ENCODE measurements at regions not wholly inside any gene's neighbourhood (a gene's known extent, or its start where the extent isn't known, plus 50 kb on each side); places are given as distances from the start of the nearest gene placed in this dataset.
A peak's percentile ranks its signal among the peaks of the same experiment; 100 is the strongest.

- DNase-seq = no peak
Observed at GRCh38 chr18:37702841-37703240, 137.2 kb upstream of the CELF4 start.

GRCh38 chr18:37701967-37702366 lies 136.4 kb upstream of the CELF4 start:
- no peak for DNase-seq

DNA sequence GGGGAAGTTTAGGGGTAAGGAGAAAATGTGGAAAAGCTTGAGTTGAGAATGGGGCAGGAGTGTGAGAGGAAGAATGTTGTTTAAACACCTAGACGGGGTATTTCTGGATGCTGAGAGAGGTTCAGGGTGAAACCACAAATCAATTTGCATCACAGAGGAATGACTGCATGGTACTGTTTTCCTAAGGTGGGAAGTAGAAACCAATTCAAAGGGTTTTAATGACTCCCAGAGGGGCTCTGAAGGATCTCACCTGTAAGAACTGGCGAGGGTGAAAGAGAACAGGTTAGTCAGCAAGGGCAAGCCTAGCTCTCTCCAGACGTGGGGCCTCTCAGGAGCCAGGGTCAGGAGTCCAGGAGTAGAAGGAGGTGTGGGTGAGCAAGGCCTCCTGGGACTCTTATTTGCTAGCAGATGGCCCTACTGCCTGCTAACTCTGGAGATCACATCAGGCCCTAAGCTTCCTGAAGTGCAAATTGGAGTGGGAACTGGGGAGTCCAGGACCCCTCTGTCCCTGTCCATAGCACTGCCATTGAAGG lies 133.0 kb upstream of the CELF4 start:
- DNase-seq = no peak

DNA sequence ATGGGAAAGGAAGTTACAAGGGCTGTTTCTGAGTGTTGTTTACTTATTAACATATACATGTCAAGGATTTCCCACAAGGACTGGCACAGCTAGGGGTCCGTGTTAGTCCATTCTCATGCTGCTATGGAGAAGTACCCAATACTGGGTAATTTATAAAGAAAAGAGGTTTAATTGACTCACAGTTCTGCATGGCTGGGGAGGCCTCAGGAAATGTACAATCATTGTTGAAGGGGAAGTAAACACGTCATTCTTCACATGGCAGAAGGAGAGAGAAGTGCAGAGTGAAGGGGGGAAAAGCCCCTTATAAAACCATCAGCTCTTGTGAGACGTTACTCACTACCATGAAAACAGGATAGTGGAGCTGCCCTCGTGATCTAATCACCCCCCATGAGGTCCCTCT lies 128.9 kb upstream of the CELF4 start:
- no peak for DNase-seq

- no peak for DNase-seq
Observed at GRCh38 chr18:37691162-37691561, 125.6 kb upstream of the CELF4 start.

- DNase-seq = no peak
Observed at GRCh38 chr18:37689841-37690240, 124.2 kb upstream of the CELF4 start.

GRCh38 chr18:37684590-37684989 lies 119.0 kb upstream of the CELF4 start:
- DNase-seq = no peak

DNA sequence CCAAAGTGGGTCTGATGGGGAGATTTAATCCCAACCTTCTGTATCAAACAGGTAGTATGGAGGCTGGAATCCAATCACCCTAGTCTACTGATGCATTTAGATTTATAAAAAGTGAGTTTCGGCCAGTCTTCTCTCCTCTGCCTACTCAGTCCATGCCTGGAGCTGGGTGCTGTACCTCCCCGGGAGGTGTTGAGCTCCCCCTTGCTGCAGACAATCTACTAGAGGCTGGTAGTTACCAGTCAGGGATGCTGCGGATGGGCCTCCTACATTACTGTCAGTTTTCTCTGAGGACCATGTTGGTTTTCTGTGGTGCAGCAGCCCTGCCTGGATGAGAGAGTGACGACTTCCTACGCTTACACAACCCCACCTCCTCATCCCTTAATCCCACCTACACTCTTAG lies 118.6 kb upstream of the CELF4 start:
- DNase-seq = no peak

GRCh38 chr18:37680911-37681310 lies 115.3 kb upstream of the CELF4 start:
- no peak for DNase-seq

DNA sequence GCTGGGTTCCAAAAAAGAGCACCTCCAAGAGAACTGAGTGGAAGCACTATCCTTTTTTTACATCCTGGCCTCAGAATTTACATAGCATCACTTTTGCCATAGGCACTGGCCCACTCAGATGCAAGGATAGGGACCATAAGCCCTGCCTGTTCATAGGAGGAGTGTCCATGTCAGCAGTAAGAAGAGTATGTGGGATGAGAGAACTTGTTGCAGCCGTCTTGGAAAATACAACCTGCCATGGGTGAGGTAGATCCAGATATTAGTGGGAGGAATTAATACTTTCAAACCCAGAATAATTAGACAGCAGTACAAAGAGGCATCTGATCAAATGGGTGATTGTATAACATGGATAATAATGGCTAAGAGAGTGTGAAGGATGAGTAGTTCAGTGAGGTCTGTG lies 110.7 kb upstream of the CELF4 start:
- no peak for DNase-seq

GRCh38 chr18:37675699-37676098 lies 110.1 kb upstream of the CELF4 start:
- no peak for DNase-seq

DNA sequence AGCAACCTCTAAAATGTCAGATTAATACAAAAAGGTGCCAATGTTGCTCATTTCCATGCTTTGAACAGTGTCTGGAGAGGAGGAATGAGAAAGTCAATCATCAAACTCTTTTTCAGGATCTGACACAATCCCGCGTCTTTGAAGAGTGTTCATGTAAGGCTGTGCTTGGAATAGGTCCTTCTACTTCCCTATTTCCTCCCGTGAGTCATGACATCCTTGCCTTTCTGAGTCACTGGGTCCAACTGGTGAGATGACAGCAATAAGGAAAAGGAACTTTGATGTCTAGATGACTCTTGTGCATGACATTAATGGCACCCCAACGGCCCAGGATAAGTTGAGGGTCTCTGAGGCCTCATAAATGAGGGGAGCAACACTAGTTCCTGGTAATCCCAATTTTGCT lies 109.0 kb upstream of the CELF4 start:
- DNase-seq = no peak

DNA sequence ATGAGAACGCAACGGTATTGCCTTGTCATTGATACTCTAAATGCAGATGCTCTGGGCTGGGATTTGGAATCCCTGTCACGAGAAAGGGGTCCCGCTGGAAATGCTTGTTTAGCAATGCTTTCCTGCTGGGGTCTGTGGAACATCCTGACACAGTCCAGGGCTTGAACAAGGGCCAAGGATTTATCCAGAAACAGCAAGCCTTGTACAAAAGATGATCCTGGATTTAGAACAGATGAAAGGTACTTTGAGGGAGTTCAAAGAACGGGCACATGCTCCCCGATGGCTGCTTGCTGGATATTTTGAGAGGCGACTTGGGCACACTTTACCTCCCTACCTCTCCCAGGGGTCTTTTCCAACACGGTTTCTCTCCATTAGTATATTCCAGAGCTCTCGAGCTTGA lies 108.1 kb upstream of the CELF4 start:
- no peak for DNase-seq

GRCh38 chr18:37672932-37673595 lies 107.5 kb upstream of the CELF4 start:
- no peak for DNase-seq

- DNase-seq = no peak
Observed at GRCh38 chr18:37672001-37672400, 106.4 kb upstream of the CELF4 start.

DNA sequence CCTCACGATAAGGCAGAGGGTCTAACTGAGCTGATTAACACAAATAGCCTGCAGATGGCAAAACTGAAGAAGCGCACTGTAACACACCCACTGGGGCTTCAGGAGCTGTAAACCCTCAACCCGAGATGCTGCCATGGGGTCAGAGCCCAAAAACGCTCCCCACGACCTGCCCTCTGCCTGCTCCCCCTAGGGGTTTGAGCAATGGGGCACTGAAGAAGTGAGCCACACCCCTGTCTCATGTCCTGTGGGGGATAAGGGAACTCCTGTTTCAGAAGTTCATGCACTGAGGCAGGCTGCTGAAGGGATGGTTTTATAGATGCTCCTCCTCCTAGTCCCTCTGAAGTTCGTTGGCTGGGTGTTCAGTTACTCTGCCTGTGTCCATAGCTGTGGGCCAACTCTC lies 105.9 kb upstream of the CELF4 start:
- no peak for DNase-seq

DNA sequence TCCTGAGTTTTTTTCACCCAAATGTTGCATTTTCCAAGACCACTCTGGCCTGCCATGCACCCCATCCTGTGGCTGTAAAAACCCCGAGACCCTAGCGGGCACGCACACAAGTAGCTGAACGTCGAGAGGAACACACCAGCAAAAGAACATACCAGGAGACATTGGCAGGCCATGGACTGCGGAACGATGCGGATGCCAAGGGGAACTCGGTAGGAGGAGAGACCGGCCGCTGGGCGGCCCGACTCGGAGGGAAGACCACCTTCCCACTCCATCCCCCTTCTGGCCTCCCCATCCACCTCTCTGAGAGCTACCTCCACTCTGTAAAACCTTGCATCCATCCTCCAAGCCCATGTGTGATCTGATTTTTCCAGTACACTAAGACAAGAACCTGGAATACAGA lies 105.5 kb upstream of the CELF4 start:
- DNase-seq = no peak

GRCh38 chr18:37669991-37670534 lies 104.5 kb upstream of the CELF4 start:
- no peak for DNase-seq

DNA sequence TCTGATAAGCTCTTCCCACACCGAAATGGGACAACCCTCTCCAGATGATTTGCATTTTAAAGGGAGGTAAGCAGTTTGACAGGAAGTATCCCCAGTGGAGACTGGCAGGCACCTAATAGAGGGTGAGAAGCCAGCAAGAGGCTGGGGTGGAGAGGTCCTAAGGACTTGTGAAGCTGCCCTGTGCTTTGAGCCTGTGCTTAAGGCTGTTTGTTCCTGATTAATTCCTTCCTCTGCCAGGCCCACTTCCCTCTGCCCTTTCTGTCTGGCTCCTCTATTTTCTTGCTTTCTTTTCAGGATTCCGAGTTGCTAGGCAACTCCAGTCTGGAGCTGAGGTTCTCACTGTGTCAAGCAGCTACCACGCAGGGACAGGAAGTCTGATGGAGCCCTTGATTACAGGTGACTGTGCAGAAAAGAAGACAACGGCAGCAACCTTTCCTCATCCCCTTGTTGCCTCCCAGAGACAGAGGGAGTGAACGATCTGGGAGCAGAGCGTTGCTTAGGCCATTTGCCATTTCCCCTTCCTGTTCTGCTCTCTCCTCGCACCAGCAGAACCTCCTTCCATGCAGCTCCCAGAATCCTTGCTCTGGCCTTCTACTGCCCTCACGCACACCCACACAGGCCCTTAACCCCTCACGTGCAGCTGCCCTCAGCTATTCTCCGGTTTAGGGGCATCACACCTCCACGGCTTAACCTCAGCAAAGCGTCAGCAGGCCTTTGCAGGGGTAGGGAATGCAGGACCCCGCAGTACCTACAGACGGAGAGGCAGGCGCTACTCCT lies 103.6 kb upstream of the CELF4 start:
- DNase-seq = peak; percentile 91

GRCh38 chr18:37667836-37668235 lies 102.2 kb upstream of the CELF4 start:
- DNase-seq = no peak

DNA sequence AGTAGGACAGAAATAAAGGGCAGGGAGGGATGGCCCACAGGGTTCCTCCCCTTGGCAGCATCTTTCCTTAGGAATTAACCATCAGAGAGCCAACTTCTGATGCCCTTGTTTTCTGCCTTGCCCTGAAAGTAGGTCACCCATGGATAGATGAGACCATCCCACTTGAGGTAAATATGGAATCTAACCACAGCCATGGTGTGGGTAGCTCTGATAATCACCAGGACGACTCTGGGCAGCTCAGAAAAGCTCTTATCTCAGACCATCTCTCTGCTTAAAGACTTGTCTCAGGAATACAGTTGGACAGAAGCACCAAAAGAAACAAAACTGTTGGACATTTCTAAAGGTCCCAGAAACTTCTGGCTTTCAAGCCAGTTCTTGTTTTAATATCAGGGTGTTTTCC lies 101.4 kb upstream of the CELF4 start:
- no peak for DNase-seq

DNA sequence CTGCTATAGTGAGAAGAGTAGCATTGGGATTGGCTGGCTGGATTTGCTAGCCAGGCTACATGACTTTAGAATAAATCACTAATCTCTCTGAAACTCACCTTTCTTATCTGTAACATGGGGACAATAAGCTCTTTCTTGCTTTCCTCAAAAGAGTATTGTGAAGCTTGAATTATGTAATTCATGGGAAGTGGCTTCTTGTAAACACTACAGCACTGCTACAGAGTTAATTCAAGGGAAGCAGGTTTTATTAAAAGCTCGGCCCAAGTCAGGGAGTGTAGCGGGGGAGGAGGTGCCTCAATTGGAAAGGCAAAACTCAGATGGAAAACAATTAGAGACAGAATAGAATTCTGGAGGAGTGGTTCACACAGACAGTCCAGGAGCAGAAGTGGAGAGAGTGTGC lies 100.9 kb upstream of the CELF4 start:
- DNase-seq = no peak

DNA sequence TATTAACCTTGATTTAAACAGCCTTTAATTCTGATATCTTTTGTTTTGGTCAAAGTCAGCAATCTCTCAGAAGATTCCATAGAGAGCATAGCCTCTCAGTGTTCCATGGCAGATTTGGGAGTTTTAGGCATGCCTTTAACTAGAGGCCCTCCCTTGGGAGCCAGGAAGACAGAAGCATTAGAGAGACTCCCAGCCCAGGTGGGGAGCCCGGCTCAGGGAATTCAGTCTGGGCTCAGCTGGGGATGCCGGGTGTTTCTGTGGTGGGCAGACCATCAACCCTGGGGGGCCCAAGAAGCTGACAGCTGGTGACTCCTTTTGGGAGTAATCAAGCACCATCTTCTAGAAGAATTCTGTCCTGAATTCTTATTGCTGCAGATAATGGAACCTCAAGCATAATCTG lies 99.7 kb upstream of the CELF4 start:
- no peak for DNase-seq

- no peak for DNase-seq
Observed at GRCh38 chr18:37663446-37663845, 97.8 kb upstream of the CELF4 start.
